C4-2B (cell line): ENCODE measurements at regions not wholly inside any gene's neighbourhood (a gene's known extent, or its start where the extent isn't known, plus 50 kb on each side); places are given as distances from the start of the nearest gene placed in this dataset.
"Not testable (repeated sequence)": the region's sequence is repeated elsewhere in the genome, so short reads cannot be mapped to it uniquely, and the experiment has no call there.

Experiments used
- ZFX ChIP-seq: fragments of 450-650 bp; IDR thresholded peaks from 2 replicates; pipeline ENCODE4 v1.6.1; 2017
- TF ChIP-seq, protein P1 (sequence below): fragments of 450-650 bp; conservative IDR thresholded peaks from 2 replicates; pipeline ENCODE4 v1.5.1; 2017; ENCODE audit warnings: mild to moderate bottlenecking

GRCh38 chr5:34243802-34244201 is 200.8 kb upstream of the C1QTNF3 start:
- TF ChIP-seq, protein P1, sequence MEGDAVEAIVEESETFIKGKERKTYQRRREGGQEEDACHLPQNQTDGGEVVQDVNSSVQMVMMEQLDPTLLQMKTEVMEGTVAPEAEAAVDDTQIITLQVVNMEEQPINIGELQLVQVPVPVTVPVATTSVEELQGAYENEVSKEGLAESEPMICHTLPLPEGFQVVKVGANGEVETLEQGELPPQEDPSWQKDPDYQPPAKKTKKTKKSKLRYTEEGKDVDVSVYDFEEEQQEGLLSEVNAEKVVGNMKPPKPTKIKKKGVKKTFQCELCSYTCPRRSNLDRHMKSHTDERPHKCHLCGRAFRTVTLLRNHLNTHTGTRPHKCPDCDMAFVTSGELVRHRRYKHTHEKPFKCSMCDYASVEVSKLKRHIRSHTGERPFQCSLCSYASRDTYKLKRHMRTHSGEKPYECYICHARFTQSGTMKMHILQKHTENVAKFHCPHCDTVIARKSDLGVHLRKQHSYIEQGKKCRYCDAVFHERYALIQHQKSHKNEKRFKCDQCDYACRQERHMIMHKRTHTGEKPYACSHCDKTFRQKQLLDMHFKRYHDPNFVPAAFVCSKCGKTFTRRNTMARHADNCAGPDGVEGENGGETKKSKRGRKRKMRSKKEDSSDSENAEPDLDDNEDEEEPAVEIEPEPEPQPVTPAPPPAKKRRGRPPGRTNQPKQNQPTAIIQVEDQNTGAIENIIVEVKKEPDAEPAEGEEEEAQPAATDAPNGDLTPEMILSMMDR: not testable (repeated sequence)
- not testable (repeated sequence) for TF ChIP-seq ZFX
